K562 (cell line): ENCODE measurements at regions not wholly inside any gene's neighbourhood (a gene's known extent, or its start where the extent isn't known, plus 50 kb on each side); places are given as distances from the start of the nearest gene placed in this dataset.

Source experiments
- ATAC-seq: fragments of 200-7000 bp; cut with Tn5 transposase; 3 replicates; pipeline ENCODE4 v1.9.1; 2020; ENCODE audit warnings: moderate library complexity
- BruUV-seq: library from RNA; stranded (reverse); fragments of 400-500 nt; replicated peaks from 2 replicates; lab custom pipeline; 2021; lab: Mats Ljungman, UMichigan
- CTCF ChIA-PET: fragments of 300-600 bp; formaldehyde crosslinking; extraction: SDS; loops from one replicate; lab custom pipeline; 2021; ENCODE audit warnings: low intra/inter-chr PET ratio; lab: Yijun Ruan, JAX
- POLR2A ChIA-PET: fragments of 300-600, 350-650 bp; sonication (Branson Sonifier 250); formaldehyde crosslinking; extraction: SDS; loops from one replicate; lab custom pipeline; 2021; ENCODE audit warnings: antibody characterized with exemption, inconsistent platforms; lab: Yijun Ruan, JAX
- DNase-seq, 4 experiments: peaks; one replicate each; pipeline versions ENCODE4 v3.0.0 to v3.0.0-alpha.2; 2011 to 2018; ENCODE audit warnings: low spot score in 3 of 4, mixed read lengths in 3 of 4; ENCODE audit errors: extremely low read depth in 1 of 4
- FAIRE-seq: peaks from 2 replicates; lab custom pipeline; 2011; peaks lifted over from hg19 to GRCh38; lab: Jason Lieb, UNC
- H2AFZ ChIP-seq: 2 replicates; pipeline ENCODE4 v1.6.0; 2011; ENCODE audit warnings: low read depth, low read length, control low read depth, inconsistent platforms
- H3K27ac ChIP-seq: fragments of 200-600 bp; 3 replicates; pipeline ENCODE4 v1.8.0; 2011; ENCODE audit warnings: low read depth, mild to moderate bottlenecking, control low read depth, inconsistent platforms, low read length, moderate library complexity, mixed read lengths; ENCODE audit errors: extremely low read depth
- H3K27me3 ChIP-seq, 2 experiments: fragments of 300-600 bp in 1 of 2; 2 replicates in 1 of 2; 3 replicates in 1 of 2; pipeline versions ENCODE4 v1.6.0 to v1.8.0; 2011; ENCODE audit warnings: inconsistent platforms in 2 of 2, low read length in 2 of 2, mild to moderate bottlenecking in 1 of 2, mixed read lengths in 1 of 2, moderate library complexity in 1 of 2; ENCODE audit not compliant: control insufficient read depth in 2 of 2, insufficient read depth in 2 of 2
- H3K36me3 ChIP-seq: fragments of 300-600 bp; 3 replicates; pipeline ENCODE4 v1.8.0; 2011; ENCODE audit warnings: mild to moderate bottlenecking, low read length, inconsistent platforms; ENCODE audit not compliant: control insufficient read depth, insufficient read depth
- H3K4me1 ChIP-seq, 2 experiments: fragments of 200-600 bp in 1 of 2; replicated peaks in 1 of 2; 2 replicates in 1 of 2; 3 replicates in 1 of 2; pipeline versions ENCODE4 v1.5.1 to v1.8.0; 2011; ENCODE audit warnings: inconsistent platforms in 2 of 2, low read length in 2 of 2, mild to moderate bottlenecking in 1 of 2, mixed read lengths in 1 of 2, moderate library complexity in 1 of 2; ENCODE audit not compliant: control insufficient read depth in 2 of 2, insufficient read depth in 2 of 2
- H3K4me2 ChIP-seq: 2 replicates; pipeline ENCODE4 v1.6.1; 2011; ENCODE audit warnings: low read length, control low read depth, inconsistent platforms, mixed read lengths; ENCODE audit not compliant: insufficient read depth
- H3K4me3 ChIP-seq: fragments of 200-600 bp; sonication (generic), shearing (Covaris generic); 2 replicates; pipeline ENCODE4 v1.5.1; 2016; ENCODE audit warnings: control low read depth, inconsistent platforms
- H3K79me2 ChIP-seq: fragments of 200-600 bp; 3 replicates; pipeline ENCODE4 v1.8.0; 2011; ENCODE audit warnings: low read length, inconsistent platforms; ENCODE audit not compliant: control insufficient read depth, insufficient read depth
- H3K9ac ChIP-seq, 2 experiments: 2 replicates each; pipeline versions ENCODE4 v1.6.0 to v1.6.1; 2011; ENCODE audit warnings: low read depth in 2 of 2, low read length in 2 of 2, control low read depth in 1 of 2, inconsistent platforms in 1 of 2, mild to moderate bottlenecking in 1 of 2, mixed read lengths in 1 of 2; ENCODE audit not compliant: insufficient read depth in 1 of 2
- H3K9me1 ChIP-seq: one replicate; pipeline ENCODE4 v1.6.0; 2011; ENCODE audit warnings: inconsistent platforms, mild to moderate bottlenecking, low read length, moderate library complexity; ENCODE audit not compliant: control insufficient read depth, insufficient read depth
- H3K9me3 ChIP-seq: replicated peaks from 2 replicates; pipeline ENCODE4 v1.5.1; 2011; ENCODE audit warnings: low read depth, low read length, inconsistent platforms; ENCODE audit not compliant: control insufficient read depth, insufficient read depth
- H4K20me1 ChIP-seq: replicated peaks from 2 replicates; pipeline ENCODE4 v1.6.1; 2011; ENCODE audit warnings: low read length, inconsistent platforms, mixed read lengths; ENCODE audit not compliant: control insufficient read depth, insufficient read depth
- DPF2 ChIP-seq: fragments of 450-650 bp; IDR thresholded peaks from 2 replicates; pipeline ENCODE4 v1.6.1; 2016
- HDAC3 ChIP-seq: fragments of 450-650 bp; IDR thresholded peaks from 2 replicates; pipeline ENCODE4 v1.6.1; 2018; ENCODE audit warnings: borderline replicate concordance, mild to moderate bottlenecking, moderate library complexity; ENCODE audit not compliant: partially characterized antibody
- MBD2 ChIP-seq: sonication (generic); IDR thresholded peaks from 2 replicates; pipeline ENCODE4 v1.6.1; 2016; ENCODE audit warnings: low read depth, borderline replicate concordance
- PPARD ChIP-seq: fragments of 250-450 bp; sonication (Bioruptor Pico); IDR thresholded peaks from 2 replicates; pipeline ENCODE4 v1.8.0; 2022; ENCODE audit warnings: inconsistent platforms, mild to moderate bottlenecking, moderate library complexity
- TSC22D4 ChIP-seq: fragments of 450-650 bp; IDR thresholded peaks from 2 replicates; pipeline ENCODE4 v1.6.1; 2016; ENCODE audit warnings: missing genetic modification characterization, missing biosample characterization, control low read depth
- U2AF1 ChIP-seq: fragments of 200-400 bp; formaldehyde crosslinking; optimal IDR thresholded peaks from 2 replicates; pipeline ENCODE3; 2017; ENCODE audit warnings: mild to moderate bottlenecking, low read depth, low read length, moderate library complexity
- ZFPM2 ChIP-seq: fragments of 250-450 bp; sonication (Bioruptor Pico); IDR thresholded peaks from 2 replicates; pipeline ENCODE4 v1.5.1; 2022; ENCODE audit warnings: mild to moderate bottlenecking
- ZNF3 ChIP-seq: fragments of 250-450 bp; sonication (Bioruptor Pico); IDR thresholded peaks from 2 replicates; pipeline ENCODE4 v1.5.0; 2021; ENCODE audit warnings: mild to moderate bottlenecking, moderate library complexity
- ZNF780A ChIP-seq: fragments of 250-450 bp; sonication (Bioruptor Pico); IDR thresholded peaks from 2 replicates; pipeline ENCODE4 v1.5.0; 2021; ENCODE audit warnings: mild to moderate bottlenecking
- WGBS: fragments of 100-300 bp; shearing (Covaris generic); methylation state at CpG from one replicate; pipeline ENCODE4 v1.1.6; 2016; ENCODE audit warnings: low coverage, mixed read lengths; ENCODE audit not compliant: insufficient coverage; ENCODE audit errors: missing lambda C conversion rate; 5-methylcytosine and 5-hydroxymethylcytosine counted together
- in situ Hi-C: fragments of 300-500 bp; cut with MboI; formaldehyde crosslinking; loops from 4 replicates; pipeline ENCODE4 v1.15.0; 2018; ENCODE audit warnings: inconsistent platforms, mixed read lengths
- intact Hi-C: fragments of 100-400 bp; cut with micrococcal nuclease; formaldehyde crosslinking; loops from 2 replicates; pipeline ENCODE4 v1.14.2; 2022
- TF ChIP-seq, protein P1 (sequence below), 2 experiments: fragments of 150-350 bp in 1 of 2; IDR thresholded peaks; 2 replicates each; pipeline ENCODE4 v1.6.1; 2012 to 2016; ENCODE audit warnings: low read depth in 2 of 2, low read length in 2 of 2, mild to moderate bottlenecking in 1 of 2, moderate library complexity in 1 of 2
- TF ChIP-seq, protein P2 (sequence below): sonication (generic); formaldehyde crosslinking; IDR thresholded peaks from 2 replicates; pipeline ENCODE4 v1.8.1; 2023; ENCODE audit warnings: mild to moderate bottlenecking, missing genetic modification reagents

DNA sequence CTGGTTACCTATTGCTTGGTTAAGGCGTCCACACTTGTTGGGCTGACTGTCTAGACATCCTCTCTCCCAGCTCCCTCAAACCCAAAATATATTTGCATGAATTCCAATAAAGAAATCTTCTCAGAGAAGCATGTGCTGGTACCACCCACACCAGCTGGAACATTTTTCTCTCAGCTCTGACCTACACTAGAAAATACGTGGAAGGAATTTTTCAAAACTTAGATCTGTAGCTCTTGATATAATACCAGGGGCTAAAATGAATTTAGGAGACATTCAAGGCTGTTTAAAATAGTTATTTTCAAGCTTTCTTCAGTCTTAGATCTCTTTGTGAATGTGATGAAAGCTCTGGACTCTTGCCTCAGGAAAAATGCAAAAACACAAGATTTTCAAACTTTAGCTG lies 590.4 kb downstream of the PDCD6IP start:
- DNase-seq (no peak), ATAC-seq (no peak), FAIRE-seq (no peak)
- Histone ChIP-seq H3K27me3 (no peaks in the 10 kb centered on the region), H2AFZ (no peak overlapping the region), H3K9me1 (no peaks in the 10 kb centered on the region), H3K9ac (no peak overlapping the region), H3K36me3 (no peaks in the 10 kb centered on the region), H3K27ac (no peak overlapping the region), H3K4me1 (no peaks in the 10 kb centered on the region), H3K4me3 (no peak overlapping the region), H3K4me2 (no peak overlapping the region), H3K79me2 (no peaks in the 10 kb centered on the region), H4K20me1 (no peaks in the 10 kb centered on the region), H3K9me3 (no peaks in the 10 kb centered on the region; the same call in 1 of the 2 replicates)
- intact Hi-C loops: no loop called here
- no TSS peak for BruUV-seq
- POLR2A ChIA-PET: no interaction called here
- CTCF ChIA-PET: no interaction called here
- WGBS: 0% methylated on average over 2 of the region's 2 CpGs
- in situ Hi-C loops: no loop called here
- TF ChIP-seq ZNF3 (CRISPR knock-in tag) (no peak), DPF2 (no peak), ZFPM2 (CRISPR knock-in tag) (no peak), ZNF780A (no peak), MBD2 (no peak), TSC22D4 (tag) (no peak), PPARD (CRISPR knock-in tag) (no peak)

DNA sequence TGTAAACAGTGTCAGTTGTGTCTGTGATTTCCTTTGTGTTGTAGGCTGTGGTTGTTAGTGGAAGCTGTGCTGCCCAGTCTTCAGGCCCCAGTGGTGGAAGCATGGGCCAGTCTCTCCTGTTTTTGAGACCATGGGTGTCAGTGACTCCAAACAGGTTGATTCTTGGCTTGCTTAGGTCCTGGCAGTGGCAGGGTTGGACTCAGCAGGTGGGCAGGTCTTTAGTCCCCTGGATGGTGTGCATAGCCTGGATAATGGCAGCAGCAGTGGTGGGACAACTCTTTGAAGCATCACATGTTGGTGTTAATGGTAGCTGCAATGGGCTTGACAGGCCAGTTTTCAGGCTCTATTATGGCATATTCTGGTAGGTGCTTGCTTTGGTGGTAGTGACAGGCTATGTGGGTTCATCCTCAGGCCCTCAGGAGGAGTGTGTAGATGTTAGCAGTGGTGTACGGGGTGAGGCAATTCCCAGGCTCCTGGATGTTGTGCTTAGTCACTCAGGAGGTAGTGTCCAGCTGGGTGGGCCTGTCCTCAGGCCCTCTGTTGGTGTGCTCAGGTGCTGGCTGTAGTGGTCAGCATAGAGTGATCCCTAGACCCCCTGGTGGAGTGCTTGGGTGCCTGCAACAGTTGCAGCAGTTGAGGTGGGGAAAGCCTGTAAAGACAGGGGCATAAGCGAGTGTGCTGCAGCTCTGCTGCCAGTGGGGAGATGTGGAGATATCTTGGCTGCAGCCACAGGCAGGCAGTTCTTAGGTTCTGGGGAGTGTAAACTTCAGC lies 596.7 kb downstream of the PDCD6IP start:
- ChIA-PET POLR2A (no interaction called here), CTCF (no interaction called here)
- Histone ChIP-seq H3K27ac (no peak overlapping the region), H3K9me3 (no peaks in the 10 kb centered on the region; the same call in none of the 2 replicates), H3K4me1 (no peaks in the 10 kb centered on the region), H3K27me3 (no peaks in the 10 kb centered on the region), H3K4me2 (no peak overlapping the region), H3K9ac (no peak overlapping the region), H3K4me3 (no peak overlapping the region), H4K20me1 (no peaks in the 10 kb centered on the region), H2AFZ (no peak overlapping the region), H3K79me2 (no peaks in the 10 kb centered on the region), H3K36me3 (no peaks in the 10 kb centered on the region), H3K9me1 (no peaks in the 10 kb centered on the region)
- BruUV-seq: no TSS peak
- FAIRE-seq (no peak), ATAC-seq (no peak), DNase-seq (no peak)
- intact Hi-C loops (no loop called here), in situ Hi-C loops (no loop called here)
- WGBS: 0% methylated on average over 2 of the region's 2 CpGs
- TF ChIP-seq, protein P1, sequence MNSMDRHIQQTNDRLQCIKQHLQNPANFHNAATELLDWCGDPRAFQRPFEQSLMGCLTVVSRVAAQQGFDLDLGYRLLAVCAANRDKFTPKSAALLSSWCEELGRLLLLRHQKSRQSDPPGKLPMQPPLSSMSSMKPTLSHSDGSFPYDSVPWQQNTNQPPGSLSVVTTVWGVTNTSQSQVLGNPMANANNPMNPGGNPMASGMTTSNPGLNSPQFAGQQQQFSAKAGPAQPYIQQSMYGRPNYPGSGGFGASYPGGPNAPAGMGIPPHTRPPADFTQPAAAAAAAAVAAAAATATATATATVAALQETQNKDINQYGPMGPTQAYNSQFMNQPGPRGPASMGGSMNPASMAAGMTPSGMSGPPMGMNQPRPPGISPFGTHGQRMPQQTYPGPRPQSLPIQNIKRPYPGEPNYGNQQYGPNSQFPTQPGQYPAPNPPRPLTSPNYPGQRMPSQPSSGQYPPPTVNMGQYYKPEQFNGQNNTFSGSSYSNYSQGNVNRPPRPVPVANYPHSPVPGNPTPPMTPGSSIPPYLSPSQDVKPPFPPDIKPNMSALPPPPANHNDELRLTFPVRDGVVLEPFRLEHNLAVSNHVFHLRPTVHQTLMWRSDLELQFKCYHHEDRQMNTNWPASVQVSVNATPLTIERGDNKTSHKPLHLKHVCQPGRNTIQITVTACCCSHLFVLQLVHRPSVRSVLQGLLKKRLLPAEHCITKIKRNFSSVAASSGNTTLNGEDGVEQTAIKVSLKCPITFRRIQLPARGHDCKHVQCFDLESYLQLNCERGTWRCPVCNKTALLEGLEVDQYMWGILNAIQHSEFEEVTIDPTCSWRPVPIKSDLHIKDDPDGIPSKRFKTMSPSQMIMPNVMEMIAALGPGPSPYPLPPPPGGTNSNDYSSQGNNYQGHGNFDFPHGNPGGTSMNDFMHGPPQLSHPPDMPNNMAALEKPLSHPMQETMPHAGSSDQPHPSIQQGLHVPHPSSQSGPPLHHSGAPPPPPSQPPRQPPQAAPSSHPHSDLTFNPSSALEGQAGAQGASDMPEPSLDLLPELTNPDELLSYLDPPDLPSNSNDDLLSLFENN (IDR thresholded peaks at IDR 0.05; ENCODE audit: low read depth in 2 of 2, low read length in 2 of 2): no peak
- no peak for TF ChIP-seq U2AF1
- no peak for TF ChIP-seq HDAC3
- TF ChIP-seq, protein P2, sequence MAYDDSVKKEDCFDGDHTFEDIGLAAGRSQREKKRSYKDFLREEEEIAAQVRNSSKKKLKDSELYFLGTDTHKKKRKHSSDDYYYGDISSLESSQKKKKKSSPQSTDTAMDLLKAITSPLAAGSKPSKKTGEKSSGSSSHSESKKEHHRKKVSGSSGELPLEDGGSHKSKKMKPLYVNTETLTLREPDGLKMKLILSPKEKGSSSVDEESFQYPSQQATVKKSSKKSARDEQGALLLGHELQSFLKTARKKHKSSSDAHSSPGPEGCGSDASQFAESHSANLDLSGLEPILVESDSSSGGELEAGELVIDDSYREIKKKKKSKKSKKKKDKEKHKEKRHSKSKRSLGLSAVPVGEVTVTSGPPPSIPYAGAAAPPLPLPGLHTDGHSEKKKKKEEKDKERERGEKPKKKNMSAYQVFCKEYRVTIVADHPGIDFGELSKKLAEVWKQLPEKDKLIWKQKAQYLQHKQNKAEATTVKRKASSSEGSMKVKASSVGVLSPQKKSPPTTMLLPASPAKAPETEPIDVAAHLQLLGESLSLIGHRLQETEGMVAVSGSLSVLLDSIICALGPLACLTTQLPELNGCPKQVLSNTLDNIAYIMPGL (CRISPR knock-in tag): no peak
